ENCODE measurements at regions not wholly inside any gene's neighbourhood (a gene's known extent, or its start where the extent isn't known, plus 50 kb on each side); places are given as distances from the start of the nearest gene placed in this dataset.

DNA sequence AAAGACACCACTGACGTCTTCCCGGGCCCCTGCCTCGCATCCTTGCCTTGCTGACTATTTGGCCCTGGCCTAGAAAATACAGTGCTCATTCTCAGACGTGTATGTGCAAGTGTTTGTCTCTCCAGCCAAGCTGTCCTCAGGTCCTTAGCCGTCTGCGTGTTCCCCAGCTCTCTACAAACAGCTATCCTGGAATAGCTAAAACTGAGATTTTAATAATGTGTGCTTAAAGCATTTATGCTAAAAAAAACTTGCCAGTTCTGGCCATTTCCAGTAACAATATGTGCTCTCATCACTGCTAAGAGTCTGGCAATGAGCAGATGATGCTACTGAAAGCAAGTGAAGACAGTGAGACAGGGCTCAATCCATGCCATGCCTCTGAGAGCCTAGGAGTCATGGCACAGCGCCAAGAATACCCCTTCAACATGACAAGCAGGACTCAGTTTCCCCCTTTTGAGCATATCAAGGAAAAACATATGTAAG lies 55.7 kb downstream of the IRF2BP2 start:
- WGBS, result 76% methylated on average over 7 of the region's 7 CpGs
- H3K9me3 ChIP-seq, result no peaks in the 10 kb centered on the region
- H3K4me1 ChIP-seq, result peaks cover 23% of the 10 kb centered on the region
- H3K27ac ChIP-seq, result no peak overlapping the region
- TF ChIP-seq POLR2AphosphoS5 (IDR thresholded peaks at IDR 0.05), result no peak
- TF ChIP-seq POLR2A (IDR thresholded peaks at IDR 0.05), result no peak
- TF ChIP-seq, protein P1, sequence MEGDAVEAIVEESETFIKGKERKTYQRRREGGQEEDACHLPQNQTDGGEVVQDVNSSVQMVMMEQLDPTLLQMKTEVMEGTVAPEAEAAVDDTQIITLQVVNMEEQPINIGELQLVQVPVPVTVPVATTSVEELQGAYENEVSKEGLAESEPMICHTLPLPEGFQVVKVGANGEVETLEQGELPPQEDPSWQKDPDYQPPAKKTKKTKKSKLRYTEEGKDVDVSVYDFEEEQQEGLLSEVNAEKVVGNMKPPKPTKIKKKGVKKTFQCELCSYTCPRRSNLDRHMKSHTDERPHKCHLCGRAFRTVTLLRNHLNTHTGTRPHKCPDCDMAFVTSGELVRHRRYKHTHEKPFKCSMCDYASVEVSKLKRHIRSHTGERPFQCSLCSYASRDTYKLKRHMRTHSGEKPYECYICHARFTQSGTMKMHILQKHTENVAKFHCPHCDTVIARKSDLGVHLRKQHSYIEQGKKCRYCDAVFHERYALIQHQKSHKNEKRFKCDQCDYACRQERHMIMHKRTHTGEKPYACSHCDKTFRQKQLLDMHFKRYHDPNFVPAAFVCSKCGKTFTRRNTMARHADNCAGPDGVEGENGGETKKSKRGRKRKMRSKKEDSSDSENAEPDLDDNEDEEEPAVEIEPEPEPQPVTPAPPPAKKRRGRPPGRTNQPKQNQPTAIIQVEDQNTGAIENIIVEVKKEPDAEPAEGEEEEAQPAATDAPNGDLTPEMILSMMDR (IDR thresholded peaks at IDR 0.05), result no peak
- no peak for TF ChIP-seq EP300 (IDR thresholded peaks at IDR 0.05)
- no peak overlapping the region for H3K4me3 ChIP-seq
- H3K36me3 ChIP-seq, result no peaks in the 10 kb centered on the region
- DNase-seq (ENCODE audit: low spot score in 2 of 2), result peak; percentile 58 to 66
- no peaks in the 10 kb centered on the region for H3K27me3 ChIP-seq

- no peak for TF ChIP-seq EP300 (IDR thresholded peaks at IDR 0.05)
- TF ChIP-seq, protein P1 (IDR thresholded peaks at IDR 0.05), result no peak
- no peak for TF ChIP-seq POLR2AphosphoS5 (IDR thresholded peaks at IDR 0.05)
- TF ChIP-seq POLR2A (IDR thresholded peaks at IDR 0.05), result no peak
Measured at GRCh38 chr1:234553240-234554188, 56.5 kb downstream of the IRF2BP2 start.

DNA sequence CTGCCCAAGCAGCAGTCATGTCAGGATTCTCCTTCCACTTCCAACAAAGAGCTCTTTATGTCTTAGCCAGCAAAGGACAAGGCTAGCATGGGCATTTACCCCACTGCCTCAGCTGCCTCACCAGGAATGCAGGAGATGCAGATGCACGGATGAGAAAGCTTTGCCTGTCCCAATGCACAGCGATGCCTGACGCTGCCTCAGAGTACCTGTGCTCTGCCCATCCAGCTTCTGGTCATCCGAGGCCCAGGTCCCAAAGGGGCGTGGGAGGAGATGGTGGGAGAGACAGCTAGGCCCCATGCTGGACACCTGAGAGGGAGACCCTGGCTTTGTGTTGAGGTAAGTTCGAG lies 59.0 kb downstream of the IRF2BP2 start:
- DNase-seq (ENCODE audit: low spot score in 2 of 2), result peak in 1 of 2 donors; percentile 39
- Histone ChIP-seq H3K4me3 (no peak overlapping the region), H3K27ac (no peak overlapping the region), H3K9me3 (no peaks in the 10 kb centered on the region), H3K4me1 (peaks cover 23% of the 10 kb centered on the region), H3K36me3 (no peaks in the 10 kb centered on the region), H3K27me3 (no peaks in the 10 kb centered on the region)
- 100% methylated on average over 4 of the region's 6 CpGs for whole genome bisulfite sequencing
- TF ChIP-seq EP300 (IDR thresholded peaks at IDR 0.05), result no peak
- TF ChIP-seq, protein P1 (IDR thresholded peaks at IDR 0.05), result no peak
- no peak for TF ChIP-seq POLR2AphosphoS5 (IDR thresholded peaks at IDR 0.05)
- no peak for TF ChIP-seq POLR2A (IDR thresholded peaks at IDR 0.05)

More at GRCh38 chr1:234553240-234554188, 56.5 kb downstream of the IRF2BP2 start:
- Histone ChIP-seq H3K4me3 (no peak overlapping the region), H3K36me3 (no peaks in the 10 kb centered on the region), H3K4me1 (peaks cover 23% of the 10 kb centered on the region), H3K27me3 (no peaks in the 10 kb centered on the region), H3K9me3 (no peaks in the 10 kb centered on the region), H3K27ac (no peak overlapping the region)
- 73% methylated on average over 19 of the region's 21 CpGs for WGBS
- DNase-seq (ENCODE audit: low spot score in 2 of 2), result peak; percentile 40 to 67

- Histone ChIP-seq H3K27ac (no peak overlapping the region), H3K36me3 (no peaks in the 10 kb centered on the region), H3K4me3 (no peak overlapping the region), H3K9me3 (no peaks in the 10 kb centered on the region), H3K4me1 (peaks cover 23% of the 10 kb centered on the region), H3K27me3 (no peaks in the 10 kb centered on the region)
- 78% methylated on average over 13 of the region's 16 CpGs for WGBS
- TF ChIP-seq EP300 (IDR thresholded peaks at IDR 0.05) (no peak), POLR2AphosphoS5 (IDR thresholded peaks at IDR 0.05) (no peak), POLR2A (IDR thresholded peaks at IDR 0.05) (no peak)
- TF ChIP-seq, protein P1 (IDR thresholded peaks at IDR 0.05), result no peak
- peak in 1 of 2 donors; percentile 51 for DNase-seq (ENCODE audit: low spot score in 2 of 2)
Measured at GRCh38 chr1:234550341-234551031, 59.5 kb downstream of the IRF2BP2 start.

Measured in suprapubic skin (tissue), 4 donors.